ENCODE measurements at regions not wholly inside any gene's neighbourhood (a gene's known extent, or its start where the extent isn't known, plus 50 kb on each side); places are given as distances from the start of the nearest gene placed in this dataset.

DNA sequence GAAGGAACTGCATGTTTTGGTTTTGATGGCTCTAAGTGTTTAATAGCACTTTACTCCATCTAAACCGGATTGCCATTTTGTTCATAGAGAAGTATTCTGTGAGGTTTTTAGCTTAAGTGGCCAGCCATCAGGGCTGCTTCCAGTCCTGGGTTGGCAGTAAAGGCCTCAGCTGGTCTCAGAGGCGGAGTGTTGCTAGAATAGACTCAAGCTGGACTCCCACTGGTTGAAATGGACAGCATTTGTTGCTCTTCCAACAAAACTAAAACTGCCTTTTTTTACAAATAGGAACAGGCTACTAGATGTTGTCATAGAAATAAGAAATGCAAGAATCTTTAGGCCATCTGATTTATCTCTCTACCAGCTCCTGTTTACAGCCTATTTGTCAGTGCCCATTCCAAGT lies 126.4 kb downstream of the MAIP1 start:
- H3K27me3 ChIP-seq (replicated peaks in 1 of 4; ENCODE audit: control extremely low read depth in 1 of 4, control insufficient read depth in 3 of 4, insufficient read depth in 4 of 4, low read length in 3 of 4), result no peaks in the 10 kb centered on the region
- no peak overlapping the region for H3K27ac ChIP-seq (ENCODE audit: low read length in 2 of 2)
- H3K4me3 Mint-ChIP-seq, result no peak overlapping the region
- H3K4me2 ChIP-seq (replicated peaks; ENCODE audit: low read depth, low read length, poor library complexity, severe bottlenecking), result no peak overlapping the region
- DNase-seq (no peak), ATAC-seq (ENCODE audit: low read depth) (no peak)
- H4K20me1 ChIP-seq (ENCODE audit: control insufficient read depth, insufficient read depth, low read length, poor library complexity, severe bottlenecking), result no peaks in the 10 kb centered on the region
- peaks cover 0 to 3% (median 0%) of the 10 kb centered on the region in 3 donors for H3K9me3 ChIP-seq (ENCODE audit: control extremely low read depth in 1 of 3, control insufficient read depth in 2 of 3, insufficient read depth in 1 of 3, low read length in 2 of 3)
- H3K36me3 ChIP-seq (replicated peaks in 1 of 2; ENCODE audit: control extremely low read depth in 1 of 2, control insufficient read depth in 1 of 2, extremely low read depth in 1 of 2, insufficient read depth in 2 of 2, low read length in 1 of 2), result no peaks in the 10 kb centered on the region
- WGBS (ENCODE audit: insufficient coverage), result no CpG with 5 or more reads among the region's 2 CpGs
- no peak overlapping the region for H3K4me3 ChIP-seq (ENCODE audit: control extremely low read depth in 1 of 5, extremely low read depth in 1 of 5, insufficient read depth in 1 of 5, low read depth in 2 of 5, low read length in 4 of 5)
- no peak overlapping the region for H3K9ac ChIP-seq (ENCODE audit: low read length)
- no peaks in the 10 kb centered on the region for H3K79me2 ChIP-seq (ENCODE audit: control insufficient read depth, insufficient read depth, low read length)
- H2AFZ ChIP-seq (ENCODE audit: insufficient read depth, low read depth, low read length, poor library complexity, severe bottlenecking), result no peak overlapping the region
- H3K4me1 Mint-ChIP-seq, result no peaks in the 10 kb centered on the region
- H3K4me1 ChIP-seq (ENCODE audit: control insufficient read depth in 2 of 2, insufficient read depth in 2 of 2, low read length in 2 of 2), result no peaks in the 10 kb centered on the region
- POLR2A ChIA-PET, result no interaction called here
- TF ChIP-seq EZH2 (IDR thresholded peaks at IDR 0.05; ENCODE audit: borderline replicate concordance, insufficient read depth, low read depth, low read length, poor library complexity, severe bottlenecking), result no peak
- TF ChIP-seq, protein P1, sequence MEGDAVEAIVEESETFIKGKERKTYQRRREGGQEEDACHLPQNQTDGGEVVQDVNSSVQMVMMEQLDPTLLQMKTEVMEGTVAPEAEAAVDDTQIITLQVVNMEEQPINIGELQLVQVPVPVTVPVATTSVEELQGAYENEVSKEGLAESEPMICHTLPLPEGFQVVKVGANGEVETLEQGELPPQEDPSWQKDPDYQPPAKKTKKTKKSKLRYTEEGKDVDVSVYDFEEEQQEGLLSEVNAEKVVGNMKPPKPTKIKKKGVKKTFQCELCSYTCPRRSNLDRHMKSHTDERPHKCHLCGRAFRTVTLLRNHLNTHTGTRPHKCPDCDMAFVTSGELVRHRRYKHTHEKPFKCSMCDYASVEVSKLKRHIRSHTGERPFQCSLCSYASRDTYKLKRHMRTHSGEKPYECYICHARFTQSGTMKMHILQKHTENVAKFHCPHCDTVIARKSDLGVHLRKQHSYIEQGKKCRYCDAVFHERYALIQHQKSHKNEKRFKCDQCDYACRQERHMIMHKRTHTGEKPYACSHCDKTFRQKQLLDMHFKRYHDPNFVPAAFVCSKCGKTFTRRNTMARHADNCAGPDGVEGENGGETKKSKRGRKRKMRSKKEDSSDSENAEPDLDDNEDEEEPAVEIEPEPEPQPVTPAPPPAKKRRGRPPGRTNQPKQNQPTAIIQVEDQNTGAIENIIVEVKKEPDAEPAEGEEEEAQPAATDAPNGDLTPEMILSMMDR (IDR thresholded peaks at IDR 0.05), result no peak
- CTCF ChIA-PET, result no interaction called here
- no peaks in the 10 kb centered on the region for H3K9me3 Mint-ChIP-seq (ENCODE audit: insufficient read depth)
- H3K27me3 Mint-ChIP-seq, result peaks cover 17% of the 10 kb centered on the region
- H3K27ac Mint-ChIP-seq, result no peak overlapping the region
- intact Hi-C loops (cut with micrococcal nuclease), result no loop called here

DNA sequence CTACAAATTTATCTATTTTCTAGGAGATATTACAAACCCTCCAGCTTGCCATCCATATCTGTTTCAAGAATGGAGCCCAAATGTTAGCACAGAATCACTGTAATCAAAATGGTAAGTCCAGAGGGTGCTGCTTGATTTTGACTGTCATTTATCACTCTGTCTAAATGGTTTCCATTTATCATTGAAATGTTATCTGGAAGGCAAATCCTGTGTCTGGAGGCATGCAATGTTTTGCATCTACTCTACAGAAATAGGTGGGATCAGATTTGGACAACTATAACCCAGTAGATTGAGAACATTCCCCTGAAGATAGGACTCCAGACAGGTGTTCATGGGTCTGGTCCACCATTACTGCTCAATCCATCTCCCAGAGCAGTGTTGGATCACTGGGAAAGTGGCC lies 128.7 kb downstream of the MAIP1 start:
- Histone ChIP-seq H2AFZ (ENCODE audit: insufficient read depth, low read depth, low read length, poor library complexity, severe bottlenecking) (no peak overlapping the region), H3K27me3 (replicated peaks in 1 of 4; ENCODE audit: control extremely low read depth in 1 of 4, control insufficient read depth in 3 of 4, insufficient read depth in 4 of 4, low read length in 3 of 4) (no peaks in the 10 kb centered on the region), H3K27ac (ENCODE audit: low read length in 2 of 2) (no peak overlapping the region), H3K9ac (ENCODE audit: low read length) (no peak overlapping the region), H3K79me2 (ENCODE audit: control insufficient read depth, insufficient read depth, low read length) (no peaks in the 10 kb centered on the region), H3K4me3 (ENCODE audit: control extremely low read depth in 1 of 5, extremely low read depth in 1 of 5, insufficient read depth in 1 of 5, low read depth in 2 of 5, low read length in 4 of 5) (no peak overlapping the region), H3K4me1 (ENCODE audit: control insufficient read depth in 2 of 2, insufficient read depth in 2 of 2, low read length in 2 of 2) (no peaks in the 10 kb centered on the region), H3K36me3 (replicated peaks in 1 of 2; ENCODE audit: control extremely low read depth in 1 of 2, control insufficient read depth in 1 of 2, extremely low read depth in 1 of 2, insufficient read depth in 2 of 2, low read length in 1 of 2) (no peaks in the 10 kb centered on the region), H3K4me2 (replicated peaks; ENCODE audit: low read depth, low read length, poor library complexity, severe bottlenecking) (no peak overlapping the region), H4K20me1 (ENCODE audit: control insufficient read depth, insufficient read depth, low read length, poor library complexity, severe bottlenecking) (no peaks in the 10 kb centered on the region), H3K9me3 (ENCODE audit: control extremely low read depth in 1 of 3, control insufficient read depth in 2 of 3, insufficient read depth in 1 of 3, low read length in 2 of 3) (peaks cover 0 to 3% (median 0%) of the 10 kb centered on the region in 3 donors)
- ChIA-PET POLR2A (no interaction called here), CTCF (interaction anchor here (0.6 kb wide), 1 partner anchor 22 kb away, joined by 4 read pairs; no protein-coding TSS in a partner anchor)
- Mint-ChIP-seq H3K27me3 (peaks cover 17% of the 10 kb centered on the region), H3K9me3 (ENCODE audit: insufficient read depth) (no peaks in the 10 kb centered on the region), H3K4me1 (no peaks in the 10 kb centered on the region), H3K4me3 (no peak overlapping the region), H3K27ac (no peak overlapping the region)
- DNase-seq (no peak), ATAC-seq (ENCODE audit: low read depth) (no peak)
- TF ChIP-seq, protein P1 (IDR thresholded peaks at IDR 0.05), result no peak
- intact Hi-C loops (cut with micrococcal nuclease), result no loop called here

Measured in B cell (primary cell).